WERI-Rb-1 (cell line): ENCODE measurements at regions not wholly inside any gene's neighbourhood (a gene's known extent, or its start where the extent isn't known, plus 50 kb on each side); places are given as distances from the start of the nearest gene placed in this dataset.

Source experiments
- DNase-seq: peaks from one replicate; pipeline ENCODE4 v3.0.0-alpha.2; 2020
- H3K27ac ChIP-seq: fragments of 250-450 bp; sonication (Bioruptor Pico); 2 replicates; pipeline ENCODE4 v1.5.1; 2020; ENCODE audit warnings: mild to moderate bottlenecking, moderate library complexity
- H3K27me3 ChIP-seq: fragments of 250-450 bp; sonication (Bioruptor Pico); 2 replicates; pipeline ENCODE4 v1.5.1; 2021; ENCODE audit warnings: mild to moderate bottlenecking, low read depth, moderate library complexity; ENCODE audit not compliant: insufficient read depth, severe bottlenecking
- H3K36me3 ChIP-seq: fragments of 250-450 bp; sonication (Bioruptor Pico); 2 replicates; pipeline ENCODE4 v1.5.1; 2020; ENCODE audit warnings: mild to moderate bottlenecking, moderate library complexity
- H3K4me3 ChIP-seq: 2 replicates; pipeline ENCODE4 v1.5.1; 2011; ENCODE audit warnings: low read depth, mild to moderate bottlenecking, control low read depth, low read length
- H3K9me3 ChIP-seq: fragments of 250-450 bp; sonication (Bioruptor Pico); 2 replicates; pipeline ENCODE4 v1.5.1; 2021; ENCODE audit warnings: mild to moderate bottlenecking, moderate library complexity; ENCODE audit not compliant: severe bottlenecking
- TF ChIP-seq, protein P1 (sequence below): IDR thresholded peaks from 2 replicates; pipeline ENCODE4 v1.5.1; 2011; ENCODE audit warnings: low read depth, mild to moderate bottlenecking, control low read depth, inconsistent platforms, low read length

DNA sequence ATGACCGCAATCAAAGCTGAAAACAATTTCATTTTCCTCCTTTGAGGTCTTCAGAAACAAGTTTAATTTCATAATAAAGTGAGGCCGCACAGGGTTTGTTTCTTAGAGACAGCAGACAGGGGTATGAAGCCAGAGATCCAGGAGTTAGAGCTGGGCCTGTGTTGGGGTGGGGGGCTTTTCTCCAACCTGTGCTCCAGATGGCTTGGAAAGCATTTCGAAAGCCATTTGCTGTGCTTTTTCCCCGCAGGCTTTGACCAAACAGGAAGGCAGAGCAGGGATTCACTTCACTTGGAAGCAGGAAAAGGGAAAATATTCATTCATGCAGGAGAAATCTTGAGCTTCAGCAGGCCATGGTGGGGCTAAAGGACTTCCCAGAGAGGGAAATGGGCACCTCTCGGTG is 617.4 kb downstream of the SOX6 start:
- TF ChIP-seq, protein P1, sequence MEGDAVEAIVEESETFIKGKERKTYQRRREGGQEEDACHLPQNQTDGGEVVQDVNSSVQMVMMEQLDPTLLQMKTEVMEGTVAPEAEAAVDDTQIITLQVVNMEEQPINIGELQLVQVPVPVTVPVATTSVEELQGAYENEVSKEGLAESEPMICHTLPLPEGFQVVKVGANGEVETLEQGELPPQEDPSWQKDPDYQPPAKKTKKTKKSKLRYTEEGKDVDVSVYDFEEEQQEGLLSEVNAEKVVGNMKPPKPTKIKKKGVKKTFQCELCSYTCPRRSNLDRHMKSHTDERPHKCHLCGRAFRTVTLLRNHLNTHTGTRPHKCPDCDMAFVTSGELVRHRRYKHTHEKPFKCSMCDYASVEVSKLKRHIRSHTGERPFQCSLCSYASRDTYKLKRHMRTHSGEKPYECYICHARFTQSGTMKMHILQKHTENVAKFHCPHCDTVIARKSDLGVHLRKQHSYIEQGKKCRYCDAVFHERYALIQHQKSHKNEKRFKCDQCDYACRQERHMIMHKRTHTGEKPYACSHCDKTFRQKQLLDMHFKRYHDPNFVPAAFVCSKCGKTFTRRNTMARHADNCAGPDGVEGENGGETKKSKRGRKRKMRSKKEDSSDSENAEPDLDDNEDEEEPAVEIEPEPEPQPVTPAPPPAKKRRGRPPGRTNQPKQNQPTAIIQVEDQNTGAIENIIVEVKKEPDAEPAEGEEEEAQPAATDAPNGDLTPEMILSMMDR, result no peak

DNA sequence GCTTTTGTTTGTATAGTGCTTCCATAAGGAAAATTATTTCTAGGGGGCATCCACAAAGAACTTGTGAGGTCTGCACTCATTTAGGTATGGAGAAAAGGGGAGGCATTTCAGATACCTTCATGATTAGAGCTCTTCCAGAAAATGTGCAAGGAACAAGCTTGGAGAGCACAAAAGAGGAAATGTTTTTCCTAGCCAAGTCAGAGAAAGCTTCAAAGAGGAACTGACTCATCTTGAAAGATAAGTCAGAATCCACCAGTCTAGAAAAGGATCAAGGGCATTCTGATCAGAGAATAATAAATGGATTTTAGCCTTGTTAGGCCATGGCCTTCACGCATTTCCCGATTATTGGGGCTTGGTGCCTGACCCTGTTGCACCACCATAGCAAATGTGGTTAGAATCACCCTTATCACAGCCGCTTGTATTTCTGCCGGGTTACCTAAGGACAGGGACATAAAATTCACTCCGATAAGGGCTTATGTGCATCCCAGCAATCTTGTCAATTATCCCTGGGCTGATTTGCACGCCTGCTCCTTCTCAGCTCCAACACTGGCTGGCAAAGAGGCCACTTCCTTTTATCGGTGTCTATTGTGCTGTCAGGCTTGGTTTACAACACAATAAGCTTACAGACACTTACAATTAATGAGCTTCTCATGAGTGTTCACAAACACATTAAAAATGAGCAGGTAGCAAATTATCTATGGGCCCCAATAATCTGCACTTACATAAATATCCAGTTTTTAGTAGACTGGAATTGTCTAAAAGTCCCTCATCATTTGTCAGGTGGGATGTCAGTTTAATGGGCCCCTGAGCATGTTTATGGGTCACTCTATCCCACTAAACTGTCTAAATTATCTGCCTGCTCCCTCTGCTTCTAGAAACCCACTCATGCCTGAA is 613.5 kb downstream of the SOX6 start:
- Histone ChIP-seq H3K36me3 (no peaks in the 10 kb centered on the region), H3K4me3 (no peak overlapping the region), H3K9me3 (no peaks in the 10 kb centered on the region), H3K27me3 (peaks cover 24% of the 10 kb centered on the region), H3K27ac (no peak overlapping the region)
- TF ChIP-seq, protein P1, result no peak
- no peak for DNase-seq

More for the DNA sequence above, 617.4 kb downstream of the SOX6 start:
- Histone ChIP-seq H3K4me3 (no peak overlapping the region), H3K9me3 (no peaks in the 10 kb centered on the region), H3K27ac (no peak overlapping the region), H3K27me3 (peaks cover 28% of the 10 kb centered on the region), H3K36me3 (no peaks in the 10 kb centered on the region)
- no peak for DNase-seq

DNA sequence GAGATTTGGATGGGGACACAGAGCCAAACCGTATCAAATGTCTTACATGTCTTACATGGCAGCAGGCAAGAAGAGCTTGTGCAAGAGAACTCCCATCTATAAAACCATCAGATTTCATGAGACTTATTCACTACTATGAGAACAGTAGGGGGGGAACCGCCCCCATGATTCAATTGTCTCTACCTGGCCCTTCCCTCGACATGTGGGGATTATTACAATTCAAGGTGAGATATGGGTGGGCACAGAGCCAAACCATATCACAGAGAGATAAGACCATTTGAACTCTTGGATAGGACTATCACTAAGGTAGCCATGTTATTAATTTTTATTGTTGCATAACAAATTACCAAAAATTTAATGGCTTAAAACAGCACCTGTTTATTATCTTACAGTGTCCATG is 611.7 kb downstream of the SOX6 start:
- Histone ChIP-seq H3K4me3 (no peak overlapping the region), H3K27ac (no peak overlapping the region), H3K27me3 (peaks cover 14% of the 10 kb centered on the region), H3K36me3 (no peaks in the 10 kb centered on the region), H3K9me3 (no peaks in the 10 kb centered on the region)
- TF ChIP-seq, protein P1, result no peak
- DNase-seq, result no peak

DNA sequence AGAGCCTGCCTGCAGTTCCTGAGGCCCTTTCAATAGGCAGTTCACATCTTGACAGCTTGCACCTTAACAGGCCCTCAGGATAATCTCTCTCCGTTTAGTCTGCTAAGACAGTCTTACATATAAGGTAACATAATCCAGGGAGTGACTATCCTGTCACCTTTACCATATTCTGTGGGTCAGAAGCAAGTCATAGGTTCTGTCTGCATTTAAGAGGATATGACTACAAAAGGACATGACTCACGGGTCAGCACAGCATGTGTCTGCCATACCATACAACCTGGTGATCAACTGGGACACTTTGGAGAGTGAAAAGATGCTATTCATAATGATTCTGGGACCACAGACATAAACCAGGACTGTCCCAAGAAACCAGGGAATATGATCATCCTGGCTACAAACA is 611.1 kb downstream of the SOX6 start:
- peaks cover 11% of the 10 kb centered on the region for H3K27me3 ChIP-seq
- TF ChIP-seq, protein P1, result no peak
- no peaks in the 10 kb centered on the region for H3K9me3 ChIP-seq
- H3K36me3 ChIP-seq, result no peaks in the 10 kb centered on the region
- no peak overlapping the region for H3K27ac ChIP-seq
- DNase-seq, result no peak
- H3K4me3 ChIP-seq, result no peak overlapping the region

DNA sequence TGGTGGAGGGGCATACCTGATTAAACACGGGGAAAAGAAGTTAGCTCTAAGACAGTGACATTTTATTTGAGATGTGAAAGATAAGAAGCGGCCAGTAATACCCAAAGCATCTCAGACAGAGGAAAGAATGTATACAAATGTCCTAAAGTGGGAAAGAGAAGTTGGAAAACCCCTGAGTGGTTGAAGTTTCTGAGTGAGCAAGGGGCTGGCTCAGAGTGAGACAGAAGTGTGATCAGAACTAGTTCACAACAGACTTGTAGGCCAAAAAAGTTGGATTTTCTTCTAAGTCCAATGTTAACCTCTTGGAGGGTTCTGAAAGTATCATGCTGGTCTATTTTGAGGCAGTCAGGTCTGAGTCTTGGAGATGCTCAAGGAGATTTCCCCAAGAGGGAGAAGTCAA is 608.7 kb downstream of the SOX6 start:
- Histone ChIP-seq H3K27ac (no peak overlapping the region), H3K36me3 (no peaks in the 10 kb centered on the region)
- DNase-seq, result no peak

More for the DNA sequence above, 608.7 kb downstream of the SOX6 start:
- Histone ChIP-seq H3K9me3 (no peaks in the 10 kb centered on the region), H3K27me3 (peaks cover 18% of the 10 kb centered on the region), H3K4me3 (no peak overlapping the region)
- TF ChIP-seq, protein P1, result no peak
